IPS-NIHi11 (cell line): ENCODE measurements at regions not wholly inside any gene's neighbourhood (a gene's known extent, or its start where the extent isn't known, plus 50 kb on each side); places are given as distances from the start of the nearest gene placed in this dataset.

Experiments used
- DNase-seq: peaks from one replicate; pipeline ENCODE4 v3.0.0; 2012; ENCODE audit warnings: mixed read lengths, low spot score

DNA sequence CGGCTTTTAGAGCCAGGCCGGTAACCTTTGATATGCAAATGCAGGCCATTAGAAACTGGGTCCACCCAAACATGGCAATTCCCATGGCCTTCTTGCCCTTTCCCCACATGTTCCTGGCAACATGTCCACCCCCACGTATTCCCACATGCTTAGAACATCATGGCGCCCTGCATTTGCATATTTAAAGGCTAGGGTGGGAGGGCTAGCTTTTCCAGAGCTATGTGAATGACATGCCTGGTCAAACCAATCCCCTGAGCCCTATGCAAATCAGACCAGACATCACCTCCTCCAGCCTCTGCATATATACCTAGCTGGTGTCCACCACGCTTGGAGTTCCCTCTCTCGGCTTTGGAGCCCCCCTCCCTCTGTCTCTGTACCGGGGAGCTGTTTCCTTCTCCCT, 481.9 kb downstream of the CDH2 start:
- no peak for DNase-seq

DNA sequence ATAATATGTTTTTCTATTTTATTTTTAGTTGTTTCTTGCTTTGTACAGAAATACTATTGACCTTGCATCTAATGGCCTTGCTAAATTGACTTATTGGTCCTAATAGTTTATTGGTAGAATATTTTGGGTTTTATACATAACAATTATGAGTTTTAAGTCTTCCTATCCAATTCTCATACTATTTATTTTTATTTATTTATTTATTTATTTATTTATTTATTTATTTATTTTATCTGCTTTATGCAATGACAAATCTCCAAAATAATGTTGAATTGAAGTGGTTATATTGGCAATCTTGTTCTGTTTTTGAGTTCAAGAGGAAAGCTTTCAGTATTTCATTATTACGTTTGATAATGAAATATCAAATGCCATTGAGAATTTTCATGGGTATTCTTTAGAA, 488.3 kb downstream of the CDH2 start:
- DNase-seq, result no peak

DNA sequence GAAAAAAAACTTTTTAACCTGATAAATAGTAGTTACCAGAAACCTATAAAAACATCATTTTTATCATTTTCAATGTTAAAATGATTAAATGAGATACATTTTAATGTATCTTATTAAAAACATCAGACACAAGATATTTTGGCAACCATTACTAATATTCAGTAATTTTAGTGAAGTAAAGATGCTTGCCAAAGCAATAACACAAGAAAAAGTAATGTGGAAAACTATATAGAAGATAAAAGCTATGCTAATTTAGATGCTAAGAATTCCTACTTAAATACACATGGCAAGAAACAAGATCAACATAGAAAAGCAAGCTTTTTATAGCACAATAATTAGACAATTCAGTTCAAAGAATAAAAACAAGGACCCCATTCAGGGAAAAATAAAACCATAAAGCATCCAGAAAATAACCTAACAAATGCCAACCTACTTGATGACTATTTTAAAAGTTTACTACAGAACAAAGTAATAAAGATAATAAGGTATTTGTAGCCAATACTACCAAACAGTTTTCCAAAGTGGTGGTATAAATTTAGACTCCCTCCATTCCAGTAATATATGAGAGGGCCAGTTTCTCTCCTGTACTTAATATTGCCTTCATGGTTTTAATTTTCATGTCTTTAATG, 489.5 kb downstream of the CDH2 start:
- no peak for DNase-seq

DNA sequence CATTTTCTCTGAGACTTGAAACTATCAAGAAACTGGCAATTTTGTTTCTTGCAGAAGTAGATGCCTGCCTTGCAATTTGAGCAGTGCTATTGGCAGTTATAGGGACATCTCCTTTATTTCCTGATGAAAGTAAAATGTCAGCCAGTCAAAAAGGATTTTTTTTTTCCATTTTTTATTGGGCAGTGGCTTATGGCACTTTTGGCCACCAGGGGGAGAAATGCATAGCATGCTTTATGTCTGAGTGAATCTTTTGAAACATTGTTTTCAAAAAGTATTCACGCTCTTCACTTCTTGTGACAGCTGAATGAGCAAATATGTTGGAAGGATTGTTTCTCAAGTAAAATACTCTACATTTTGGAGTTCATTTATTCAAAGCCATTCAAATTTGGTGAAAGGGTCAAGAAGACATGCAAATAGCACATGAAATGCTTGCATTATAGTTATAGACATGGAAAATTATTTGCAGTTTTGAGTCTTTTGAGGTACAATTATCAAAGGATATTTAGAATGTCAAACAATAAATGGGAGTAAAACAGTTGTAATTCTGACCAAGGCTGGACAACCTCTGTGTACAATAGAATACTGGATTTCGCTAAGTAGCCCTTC, 491.0 kb downstream of the CDH2 start:
- DNase-seq, result peak; percentile 31

DNA sequence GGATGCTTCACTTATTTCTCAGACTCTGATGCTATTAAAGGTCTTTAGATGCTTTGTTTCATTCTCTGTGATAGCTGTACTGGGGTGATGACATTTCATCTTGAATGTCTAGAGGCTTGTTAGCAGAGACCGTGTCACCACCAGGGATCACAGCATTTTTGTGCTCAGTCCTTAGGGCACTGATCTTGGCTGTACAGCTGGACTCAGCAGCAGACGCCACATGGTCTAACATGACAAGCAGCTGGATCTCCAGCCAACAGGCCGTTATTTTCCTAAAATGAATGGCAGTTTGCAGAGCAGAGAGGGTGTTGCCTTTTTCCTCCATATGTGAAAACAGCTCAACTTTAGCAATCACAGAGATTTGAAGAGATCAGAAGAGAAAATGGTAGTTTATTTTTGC, 491.8 kb downstream of the CDH2 start:
- no peak for DNase-seq

DNA sequence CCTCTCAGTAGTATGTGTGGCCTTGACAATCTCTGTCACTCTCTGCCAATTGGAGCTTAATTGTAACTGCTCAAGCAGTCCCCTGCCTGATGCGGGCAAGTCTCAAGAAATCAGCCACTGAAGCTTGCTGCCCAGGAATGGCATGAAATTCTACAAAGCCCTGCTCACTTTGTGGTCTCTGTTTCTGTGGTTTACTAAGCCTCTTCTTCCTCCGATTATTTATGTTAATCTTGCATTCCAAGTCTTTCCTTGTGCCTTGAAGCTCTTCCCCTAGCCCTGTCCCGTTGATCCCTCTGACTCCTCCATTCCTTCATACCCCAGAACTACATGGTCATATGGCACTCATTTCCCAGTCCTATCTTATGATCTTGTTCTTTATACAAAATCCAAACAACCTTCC, 489.3 kb upstream of the CHST9 start:
- no peak for DNase-seq

DNA sequence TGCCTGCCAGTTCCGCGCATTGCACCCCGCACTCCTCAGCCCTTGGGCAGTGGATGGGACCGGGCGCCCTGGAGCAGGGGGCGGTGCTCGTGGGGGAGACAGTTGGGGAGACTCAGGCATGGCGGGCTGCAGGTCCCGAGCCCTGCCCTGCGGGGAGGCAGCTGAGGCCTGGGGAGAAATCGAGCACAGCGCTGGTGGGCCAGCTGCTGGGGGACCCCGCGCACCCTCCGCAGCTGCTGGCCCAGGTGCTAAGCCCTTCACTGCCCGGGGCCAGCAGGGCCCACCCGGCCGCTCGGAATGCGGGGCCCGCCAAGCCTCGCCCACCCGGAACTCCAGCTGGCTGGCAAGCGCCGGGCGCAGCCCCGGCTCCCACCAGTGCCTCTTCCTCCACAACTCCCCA, 488.8 kb upstream of the CHST9 start:
- DNase-seq, result no peak

DNA sequence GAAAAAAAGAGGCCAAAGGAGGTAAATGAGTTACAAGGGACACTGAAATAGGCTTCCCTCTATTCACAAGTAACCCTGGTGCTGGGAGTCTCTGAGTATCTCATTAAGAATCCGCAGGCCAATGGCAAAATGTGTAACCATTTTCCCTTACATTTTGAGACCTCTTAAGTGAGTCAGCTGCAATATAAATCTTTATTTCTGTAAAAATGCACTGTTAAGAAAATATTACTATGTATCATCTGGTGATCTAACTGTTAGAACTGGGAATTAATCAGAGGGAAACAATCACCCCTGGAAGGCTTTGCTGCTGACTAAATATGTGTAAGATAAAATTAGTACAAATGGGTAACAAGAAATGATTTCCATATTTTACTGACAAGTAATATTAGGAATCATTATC, 483.1 kb upstream of the CHST9 start:
- DNase-seq, result no peak

DNA sequence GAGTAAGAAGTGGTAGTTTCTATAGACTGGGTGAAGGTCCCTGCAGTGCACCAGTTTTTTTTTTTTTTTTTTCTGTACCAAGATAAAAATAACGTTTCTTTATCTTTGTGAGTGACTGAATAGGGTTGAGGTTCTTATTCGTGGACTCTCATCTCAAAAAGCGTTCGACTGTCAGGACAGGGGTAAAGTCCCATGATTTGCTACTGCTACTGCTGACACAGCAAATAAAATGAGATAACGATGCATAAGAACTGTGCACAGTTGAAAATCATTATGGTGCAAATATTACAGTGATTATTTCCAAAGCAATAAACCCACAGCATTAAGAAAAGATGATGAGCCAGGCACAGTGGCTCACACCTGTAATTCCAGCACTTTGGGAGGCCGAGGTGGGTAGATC, 482.0 kb upstream of the CHST9 start:
- no peak for DNase-seq

DNA sequence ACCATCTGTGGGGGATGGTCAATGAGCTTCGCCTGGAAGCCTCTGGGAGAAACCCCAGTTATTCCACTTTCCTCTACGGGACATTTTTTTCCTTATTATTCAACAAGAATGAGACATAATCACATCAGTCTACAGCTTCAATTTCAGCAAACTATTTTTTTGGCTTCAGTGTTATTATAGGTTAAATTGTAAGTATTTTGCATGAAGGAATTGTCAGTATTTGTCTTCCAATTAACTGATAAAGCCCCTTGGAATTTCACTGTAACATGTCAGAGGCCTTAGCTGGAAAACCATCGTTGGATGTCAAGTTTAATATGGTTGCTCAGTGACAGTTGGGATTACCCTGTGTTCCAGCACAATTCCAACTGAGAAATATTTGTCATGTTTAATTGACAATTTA, 480.9 kb upstream of the CHST9 start:
- no peak for DNase-seq

DNA sequence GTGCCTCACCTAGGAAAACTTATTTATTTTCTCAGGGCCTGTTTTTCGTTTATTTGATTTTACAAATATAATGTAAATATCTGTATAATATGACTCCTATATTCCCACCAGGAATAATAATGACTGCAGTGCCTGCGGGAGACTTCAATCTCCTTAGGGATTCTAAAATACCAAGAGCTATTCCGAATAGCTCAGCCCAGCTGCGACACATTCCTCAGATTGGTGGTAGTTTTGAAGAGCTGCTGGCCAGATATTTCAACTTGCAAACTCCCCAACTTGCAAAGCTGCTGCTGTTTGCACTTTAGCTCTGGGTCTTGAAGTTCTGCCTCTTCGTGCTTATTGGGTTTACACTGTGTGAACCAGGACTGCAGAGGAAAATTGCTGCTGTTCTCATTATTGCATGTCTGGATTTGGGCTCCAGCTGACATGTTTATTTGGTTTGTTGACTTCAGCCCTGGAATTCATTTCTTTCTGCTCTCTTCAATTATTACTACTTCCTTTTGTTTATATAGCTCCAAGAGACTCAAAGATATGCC, 480.2 kb upstream of the CHST9 start:
- DNase-seq, result peak; percentile 23

DNA sequence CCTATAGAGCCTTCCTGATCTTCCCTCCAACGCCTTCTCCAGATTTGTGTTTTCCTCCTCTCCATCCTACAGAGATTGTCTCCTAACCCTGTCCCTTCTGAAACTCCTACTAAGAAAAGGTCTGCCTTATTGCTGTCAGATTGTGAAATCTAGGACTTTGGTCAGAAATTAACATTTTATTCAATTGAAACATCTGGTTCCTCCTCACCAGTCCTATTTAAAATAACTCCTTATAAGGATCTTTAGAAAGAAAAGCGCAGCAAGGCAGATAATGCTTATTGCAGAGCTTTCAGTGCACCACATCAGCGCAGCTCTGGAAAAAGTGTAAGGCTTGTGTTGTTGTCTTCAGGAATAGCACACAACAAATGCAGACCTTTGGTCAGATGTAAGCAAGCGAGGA, 477.8 kb upstream of the CHST9 start:
- DNase-seq, result no peak

DNA sequence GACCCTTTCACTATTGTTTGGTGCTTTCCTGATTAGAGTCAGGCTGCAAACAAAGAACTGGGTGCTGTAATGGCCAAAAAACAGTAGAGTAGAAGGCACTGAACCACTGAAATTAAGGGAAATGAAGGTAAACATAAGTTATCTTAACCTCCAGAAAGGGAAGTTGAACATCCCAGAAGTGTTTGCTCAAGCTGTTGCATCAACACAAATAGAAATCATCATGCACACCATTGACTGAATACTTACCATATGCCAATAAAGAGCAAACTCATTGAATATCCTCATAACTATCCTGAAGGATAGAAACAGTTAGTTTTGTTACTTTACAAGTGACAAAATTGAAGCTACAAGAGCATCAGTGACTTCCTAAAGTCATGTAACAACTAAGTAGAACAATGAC, 477.4 kb upstream of the CHST9 start:
- no peak for DNase-seq

DNA sequence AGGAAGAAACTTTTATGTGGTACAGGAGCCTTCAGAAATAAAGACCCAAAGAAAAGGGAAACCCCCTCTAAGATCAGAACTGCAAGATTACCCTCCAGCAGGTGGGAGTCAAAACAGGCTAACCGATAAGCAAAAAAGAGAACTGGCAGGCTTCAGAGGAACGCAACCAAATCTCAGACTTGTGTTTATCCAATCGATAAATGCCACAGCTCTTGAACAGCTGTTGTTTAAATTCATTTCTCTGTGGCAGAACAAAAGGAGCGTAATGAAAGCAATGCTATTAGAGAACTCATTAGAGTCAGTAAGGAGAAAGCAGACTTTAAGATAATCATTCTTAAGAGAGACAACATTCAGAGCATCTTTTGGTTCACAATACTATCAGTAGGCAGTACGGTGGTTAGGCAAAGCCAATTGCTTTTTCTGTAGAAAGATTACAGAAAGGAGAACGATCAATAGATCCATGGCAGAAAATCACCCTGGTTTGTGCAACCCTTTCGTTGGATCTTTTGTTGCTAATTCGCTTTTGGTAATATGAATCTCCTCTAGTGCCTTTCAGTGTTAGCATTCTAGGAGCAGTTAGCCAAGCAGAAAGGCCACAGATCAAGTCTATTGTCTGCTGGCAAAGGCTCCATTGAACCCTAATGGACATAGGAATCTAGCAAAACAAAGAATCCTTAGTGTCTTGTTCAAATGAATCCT, 476.4 kb upstream of the CHST9 start:
- DNase-seq, result peak; percentile 7

DNA sequence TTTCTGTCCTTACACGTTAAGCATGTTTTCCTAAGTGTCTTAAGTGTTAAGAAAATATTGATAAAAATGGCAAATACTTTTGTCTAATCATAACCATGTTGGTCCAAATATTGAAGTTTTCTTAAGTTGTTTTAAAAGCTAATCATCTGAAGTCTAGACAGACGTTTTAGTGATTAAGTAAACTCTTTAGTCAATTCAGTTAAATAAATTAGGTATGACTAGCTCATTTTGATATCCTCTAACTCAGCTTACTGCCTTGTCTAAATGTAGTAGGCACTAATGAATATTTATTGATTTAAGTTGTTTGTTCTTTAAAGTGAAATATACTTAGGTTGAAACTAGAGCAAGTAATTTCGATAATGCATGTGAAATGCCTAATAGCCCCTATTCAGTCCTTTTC, 471.8 kb upstream of the CHST9 start:
- DNase-seq, result no peak

DNA sequence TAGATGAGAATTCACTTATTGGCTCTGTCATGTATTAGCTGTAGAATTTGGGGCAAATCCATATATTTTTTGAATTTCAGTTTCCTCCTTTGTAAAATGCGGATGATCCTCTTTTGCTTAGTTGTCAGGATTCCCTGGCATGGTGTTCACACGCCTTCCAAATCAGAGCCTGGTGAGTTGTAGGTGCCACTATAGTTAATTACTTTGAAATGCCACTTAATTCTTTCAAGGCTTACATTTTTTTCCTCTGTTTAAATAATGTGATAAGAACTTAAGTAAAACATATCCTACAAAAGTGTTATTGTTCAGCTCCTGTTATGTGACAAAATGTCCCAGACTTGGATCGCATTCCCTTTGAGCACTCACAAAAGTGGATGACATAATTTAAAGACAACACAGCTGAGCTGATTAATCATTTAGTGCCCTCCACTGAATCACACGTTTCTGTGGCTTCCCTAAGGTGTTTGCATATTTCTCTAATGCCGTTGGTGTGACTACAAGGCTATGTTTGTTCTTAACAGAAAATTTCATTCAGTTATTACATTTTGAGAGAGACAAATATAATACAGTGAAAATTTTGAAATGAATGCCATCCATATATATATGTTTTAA, 471.2 kb upstream of the CHST9 start:
- DNase-seq, result no peak

DNA sequence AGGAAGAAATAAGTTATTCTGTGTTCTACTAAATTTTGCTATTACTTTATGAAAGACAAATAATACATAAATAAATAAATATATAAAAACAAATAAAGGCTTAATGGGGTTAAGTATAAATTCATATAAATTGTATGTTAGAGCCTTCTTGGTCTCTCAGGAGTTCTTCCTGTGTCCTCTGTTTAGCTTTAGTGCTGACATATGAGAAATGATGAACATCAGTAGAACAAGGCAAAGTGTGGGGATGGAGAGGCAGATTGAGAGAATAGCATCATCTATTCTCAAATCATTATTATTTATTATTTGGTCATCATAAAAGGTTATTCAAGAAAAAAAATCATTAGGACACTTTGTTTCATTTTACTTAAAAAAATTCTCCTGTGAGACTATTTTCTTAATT, 468.1 kb upstream of the CHST9 start:
- DNase-seq, result no peak

DNA sequence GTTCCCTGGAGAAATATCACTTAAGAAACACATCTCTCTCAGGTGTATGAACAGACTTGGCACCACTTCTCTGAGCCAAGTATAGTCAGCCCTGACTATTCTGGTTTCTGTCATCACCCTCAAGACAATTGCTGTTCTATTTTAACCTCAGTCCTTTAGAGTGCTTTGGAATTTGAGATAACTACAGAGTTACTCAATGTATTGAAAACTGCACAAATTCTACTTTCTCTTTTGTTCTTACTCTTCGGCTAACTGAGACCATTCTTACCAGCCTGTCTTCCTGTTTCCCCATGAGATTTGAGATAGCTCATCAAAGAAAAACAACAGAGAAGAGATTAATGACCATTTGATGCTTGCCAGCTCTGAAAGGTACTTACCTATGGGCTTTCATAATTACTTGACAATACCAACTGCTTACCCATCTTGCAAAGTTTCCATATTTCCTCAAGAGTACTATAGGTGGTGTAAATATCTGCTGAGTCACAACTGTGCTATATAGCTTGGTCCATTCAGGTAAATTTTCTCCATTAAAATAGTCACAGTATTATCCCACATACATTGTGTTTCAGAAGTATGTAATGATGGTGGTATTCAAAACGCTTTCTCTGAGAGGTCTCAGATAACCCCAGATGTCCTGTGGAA, 467.5 kb upstream of the CHST9 start:
- DNase-seq, result no peak

DNA sequence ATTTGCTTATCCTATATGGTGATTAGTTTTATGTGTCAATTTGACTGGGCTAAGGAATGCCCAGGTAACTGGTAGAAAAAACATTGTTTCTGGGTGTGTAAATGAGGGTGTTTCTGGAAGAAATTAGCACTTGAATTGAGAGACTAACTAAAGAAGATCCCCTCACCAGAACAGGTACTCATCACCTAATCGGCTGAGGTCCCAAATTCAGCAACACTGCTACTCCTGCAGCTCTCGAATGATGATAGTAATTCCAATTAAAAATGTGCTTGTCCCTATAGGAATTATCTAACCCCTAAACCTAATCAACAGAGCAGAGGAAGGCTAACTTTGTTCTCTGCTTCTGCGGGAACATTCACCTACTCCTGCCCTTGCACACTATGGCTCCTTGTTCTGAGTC, 464.5 kb upstream of the CHST9 start:
- no peak for DNase-seq

DNA sequence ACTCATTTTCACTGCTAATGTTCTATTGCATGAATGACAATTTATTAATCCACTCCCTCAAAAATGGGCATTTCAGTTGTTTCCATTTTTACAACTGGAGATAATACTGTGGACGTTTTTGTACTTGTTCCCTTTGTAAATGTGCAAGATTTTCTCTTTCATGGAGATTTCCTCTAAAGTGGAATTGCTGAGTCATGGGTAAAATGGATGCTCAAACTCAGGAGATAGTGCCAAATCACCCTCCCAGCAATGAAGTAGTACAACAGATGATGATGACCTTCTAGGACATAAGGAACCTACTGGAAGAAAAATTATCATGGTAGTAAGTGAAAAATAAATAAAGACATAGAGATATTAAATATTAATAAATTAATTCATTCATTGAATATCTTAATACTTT, 460.8 kb upstream of the CHST9 start:
- no peak for DNase-seq

DNA sequence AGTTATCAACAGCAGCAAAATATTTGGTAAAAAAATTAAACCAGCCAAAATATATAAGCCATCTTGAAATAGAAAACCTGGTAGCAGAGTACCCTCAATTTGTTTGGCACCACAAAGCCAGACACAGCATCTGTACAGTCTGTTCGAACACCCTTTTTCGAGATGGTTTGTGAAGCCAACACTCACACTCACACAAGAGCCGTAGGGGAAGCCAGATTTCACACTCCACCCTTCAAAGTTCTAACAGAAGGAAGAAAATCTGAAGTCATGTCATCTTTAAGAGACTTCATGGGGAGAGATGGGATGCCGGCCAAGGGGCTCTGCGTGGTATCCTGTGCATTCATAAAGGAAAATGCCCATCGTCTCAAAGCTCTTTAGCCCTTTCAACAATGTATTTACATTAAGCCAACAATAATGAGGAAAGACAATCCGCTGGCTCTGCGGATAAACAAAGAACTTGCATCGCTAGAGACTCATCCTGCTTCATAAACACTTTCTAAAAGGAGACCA, 451.5 kb upstream of the CHST9 start:
- DNase-seq, result no peak

DNA sequence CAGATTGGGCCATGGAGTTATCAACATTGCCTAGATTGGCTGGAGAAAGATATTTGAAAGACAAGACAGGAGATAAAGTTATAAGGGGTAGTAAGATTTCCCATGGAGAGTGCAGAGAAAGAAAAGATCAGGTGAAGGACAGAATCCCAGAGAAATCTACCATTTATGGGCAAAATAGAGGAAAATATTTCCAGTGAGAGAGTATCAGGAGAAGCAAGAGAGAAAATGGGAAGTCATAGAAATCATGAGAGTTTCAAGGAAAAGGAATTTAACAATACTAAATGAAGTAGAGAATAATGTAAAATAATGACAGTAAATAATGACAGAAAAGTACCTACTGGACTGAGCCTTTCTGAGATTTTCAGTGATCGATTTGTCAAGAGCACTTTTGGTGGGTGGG, 447.6 kb upstream of the CHST9 start:
- no peak for DNase-seq
